ENCODE measurements at regions not wholly inside any gene's neighbourhood (a gene's known extent, or its start where the extent isn't known, plus 50 kb on each side); places are given as distances from the start of the nearest gene placed in this dataset.
"Not testable (repeated sequence)": the region's sequence is repeated elsewhere in the genome, so short reads cannot be mapped to it uniquely, and the experiment has no call there.

- DNase-seq (ENCODE audit: low read depth in 1 of 2, low spot score in 1 of 2), result no peak
Measured at GRCh38 chr6:120514544-120514943, 819.7 kb downstream of the TBC1D32 start.

DNA sequence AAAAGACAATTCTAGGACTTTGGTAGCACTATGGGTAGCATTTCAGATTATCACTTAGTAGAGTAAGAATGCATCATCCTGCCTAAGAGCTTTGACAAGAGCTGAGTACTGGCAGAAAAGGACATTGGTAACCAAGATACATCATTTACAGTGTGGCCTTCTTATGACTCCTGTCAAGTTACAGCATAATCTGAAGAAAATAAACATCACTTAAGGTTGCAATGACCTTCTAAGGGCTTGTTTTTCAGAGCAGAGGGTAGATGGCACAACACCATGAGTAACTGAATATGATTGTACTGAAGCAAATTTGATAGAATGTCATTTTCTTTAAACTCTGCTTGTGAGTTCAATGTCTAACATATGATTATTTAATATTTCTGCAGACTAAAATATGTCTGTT is 822.6 kb downstream of the TBC1D32 start:
- no peak for DNase-seq (ENCODE audit: low read depth in 1 of 2, low spot score in 1 of 2)

DNA sequence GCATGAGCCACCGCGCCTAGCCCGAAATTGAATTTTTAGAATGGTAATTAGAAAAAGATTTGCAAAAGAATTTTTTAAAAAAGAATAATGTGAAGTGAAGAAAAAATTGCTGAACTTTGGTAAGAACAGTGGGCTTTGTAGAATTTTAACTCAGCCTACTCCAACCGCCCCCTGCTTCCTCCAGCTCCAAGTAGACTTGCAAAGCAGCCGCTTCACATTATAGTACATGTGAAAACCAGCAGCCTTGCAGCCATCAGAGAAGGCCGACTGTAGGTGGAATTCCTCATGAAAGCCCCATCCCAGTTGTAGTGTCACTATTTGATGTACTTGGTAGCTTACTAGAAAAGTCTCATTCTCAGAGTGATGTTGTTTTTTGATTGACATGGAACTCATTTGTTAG is 835.6 kb downstream of the TBC1D32 start:
- DNase-seq (ENCODE audit: low read depth in 1 of 2, low spot score in 1 of 2), result no peak

- no peak for DNase-seq (ENCODE audit: low read depth in 1 of 2, low spot score in 1 of 2)
Measured at GRCh38 chr6:120496661-120497060, 837.6 kb downstream of the TBC1D32 start.

DNA sequence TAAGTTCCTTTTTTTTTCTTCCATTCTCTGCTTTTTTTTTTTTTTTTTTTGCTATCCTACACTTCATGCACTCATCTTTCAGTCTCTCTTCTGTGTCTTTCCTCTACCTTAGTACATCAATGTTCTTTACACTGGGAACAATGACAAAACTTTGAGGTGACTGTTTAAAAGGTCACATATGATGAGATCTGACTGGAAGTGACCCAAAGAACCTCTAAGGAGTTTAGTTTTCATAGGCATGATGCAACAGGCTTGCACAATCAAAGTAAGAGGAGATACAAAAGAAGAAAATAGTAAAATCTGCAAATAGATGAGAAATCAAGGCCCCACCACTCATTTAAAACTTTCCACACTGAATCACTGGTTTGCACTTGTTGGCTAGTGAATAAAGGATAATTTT is 840.8 kb downstream of the TBC1D32 start:
- DNase-seq (ENCODE audit: low read depth in 1 of 2, low spot score in 1 of 2), result no peak

DNA sequence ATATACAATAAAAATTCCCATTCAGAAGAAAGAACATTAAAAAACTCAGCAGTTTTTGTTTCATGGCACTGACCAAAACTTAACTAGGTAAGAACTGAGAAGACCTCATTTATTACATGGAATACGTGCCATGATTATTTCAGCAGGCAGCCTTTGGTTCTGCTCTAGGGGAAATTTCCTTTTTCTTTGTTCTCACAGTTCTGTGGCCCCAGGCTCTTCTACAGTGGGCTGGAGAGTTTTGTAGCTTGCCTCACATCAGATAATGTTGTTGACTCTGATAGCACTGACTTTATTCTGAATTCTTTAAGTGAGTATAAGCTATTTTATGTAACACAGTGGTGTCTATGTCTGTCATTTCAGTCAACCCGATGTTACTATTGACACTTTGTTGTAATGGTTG is 844.3 kb downstream of the TBC1D32 start:
- no peak for DNase-seq (ENCODE audit: low read depth in 1 of 2, low spot score in 1 of 2)

- DNase-seq (ENCODE audit: low read depth in 1 of 2, low spot score in 1 of 2), result no peak
Measured at GRCh38 chr6:120484146-120484545, 850.1 kb downstream of the TBC1D32 start.

GRCh38 chr6:120478650-120479049 is 855.6 kb downstream of the TBC1D32 start:
- DNase-seq (ENCODE audit: low read depth in 1 of 2, low spot score in 1 of 2), result no peak

DNA sequence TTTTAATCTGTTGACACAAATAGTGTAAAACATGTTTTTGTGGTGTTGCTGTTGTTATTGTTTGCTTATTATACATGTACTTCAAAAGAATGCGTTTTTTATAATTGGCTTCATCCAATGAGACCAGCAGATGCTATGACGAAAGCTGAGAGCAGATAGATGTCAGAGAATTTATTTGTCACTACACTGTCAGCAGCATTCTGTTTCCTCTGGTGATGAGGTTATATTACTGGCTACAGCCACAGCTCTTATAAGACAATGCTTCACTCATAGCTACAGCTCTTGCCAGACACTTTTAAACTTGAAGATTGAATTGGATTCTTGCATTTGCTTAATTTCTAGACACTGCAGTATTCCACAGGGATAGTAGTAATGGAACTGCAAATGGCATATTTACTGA is 860.5 kb downstream of the TBC1D32 start:
- DNase-seq (ENCODE audit: low read depth in 1 of 2, low spot score in 1 of 2), result no peak

- DNase-seq (ENCODE audit: low read depth in 1 of 2, low spot score in 1 of 2), result no peak
Measured at GRCh38 chr6:120468486-120468885, 865.8 kb downstream of the TBC1D32 start.

GRCh38 chr6:120451508-120451907 is 882.8 kb downstream of the TBC1D32 start:
- DNase-seq (ENCODE audit: low read depth in 1 of 2, low spot score in 1 of 2), result no peak

DNA sequence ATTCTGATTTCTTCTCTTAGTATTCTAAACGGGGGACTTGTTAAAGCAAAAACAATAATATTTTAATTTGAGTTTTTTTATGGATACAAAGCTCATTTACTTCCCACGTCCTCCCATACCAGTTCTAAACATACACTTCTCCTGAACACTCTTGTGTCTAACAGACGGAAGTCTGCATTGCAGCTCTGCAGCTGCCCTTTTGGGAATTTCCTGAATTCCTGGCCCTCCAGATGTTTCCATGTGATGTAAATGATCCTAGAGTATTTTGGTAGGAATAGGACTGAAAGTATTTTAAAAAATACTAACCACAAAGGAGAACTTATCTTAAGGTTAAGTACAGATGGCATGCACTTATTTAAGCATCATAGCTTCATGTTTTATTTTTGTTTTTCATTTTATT is 886.7 kb downstream of the TBC1D32 start:
- DNase-seq (ENCODE audit: low read depth in 1 of 2, low spot score in 1 of 2), result no peak

GRCh38 chr6:120432840-120433239 is 901.4 kb downstream of the TBC1D32 start:
- not testable (repeated sequence) for DNase-seq (ENCODE audit: low read depth in 1 of 2, low spot score in 1 of 2)

DNA sequence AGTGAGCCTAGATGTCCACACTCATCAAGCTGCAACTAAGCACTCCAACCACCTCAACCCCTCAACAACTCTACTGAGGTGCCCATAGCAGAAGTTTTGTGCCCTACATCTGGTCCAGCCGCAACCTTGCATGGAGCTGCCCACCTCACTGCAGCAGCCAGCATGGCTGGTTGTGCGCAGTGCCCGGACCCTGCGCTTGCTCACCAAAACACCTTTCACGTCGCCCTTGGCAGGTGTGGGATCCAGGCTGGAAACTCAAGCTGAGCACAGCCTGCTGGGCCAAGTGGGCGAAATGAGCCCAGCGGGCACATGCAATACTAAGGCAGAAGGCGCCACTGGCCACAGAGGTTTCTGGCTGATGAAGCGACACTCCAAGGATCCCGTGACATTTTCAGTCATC is 902.4 kb downstream of the TBC1D32 start:
- no peak for DNase-seq (ENCODE audit: low read depth in 1 of 2, low spot score in 1 of 2)

DNA sequence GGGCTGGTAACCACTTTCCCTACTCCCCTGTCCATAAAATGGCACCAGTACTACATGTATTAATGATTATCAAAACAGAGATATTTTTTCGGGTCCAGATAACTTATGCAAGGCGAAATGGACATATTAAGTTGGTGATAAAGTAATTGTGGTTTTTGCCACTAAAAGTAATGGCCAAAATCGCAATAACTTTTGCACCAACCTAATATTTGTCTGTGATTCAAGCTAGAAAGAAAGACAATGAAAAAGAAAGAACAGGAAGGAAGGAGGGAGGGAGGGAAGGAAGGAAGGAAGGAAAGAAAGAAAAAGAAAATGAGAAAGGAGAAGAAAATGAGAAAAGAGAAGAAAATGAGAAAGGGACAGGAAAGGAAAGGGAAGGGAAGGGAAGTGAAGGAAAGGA is 922.9 kb downstream of the TBC1D32 start:
- DNase-seq (ENCODE audit: low read depth in 1 of 2, low spot score in 1 of 2), result no peak

DNA sequence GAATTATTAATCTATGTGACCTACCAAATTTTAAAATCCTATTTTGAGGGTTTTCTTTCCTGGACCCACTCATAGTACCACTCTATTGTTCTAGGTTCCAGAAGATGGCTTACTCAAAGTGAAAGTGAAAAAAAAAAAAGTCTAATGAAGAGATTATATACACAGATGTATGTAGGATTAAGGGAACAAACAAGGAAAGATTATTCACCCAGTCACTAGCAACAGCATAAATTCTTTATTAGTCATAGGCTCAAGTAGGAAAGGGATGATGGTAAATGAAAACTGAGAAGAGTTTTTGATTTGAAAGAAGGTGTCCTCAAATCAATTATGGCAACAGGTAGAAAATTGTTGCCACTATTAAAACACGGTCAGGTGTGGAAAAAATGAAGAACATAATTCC is 923.7 kb downstream of the TBC1D32 start:
- DNase-seq (ENCODE audit: low read depth in 1 of 2, low spot score in 1 of 2), result no peak

DNA sequence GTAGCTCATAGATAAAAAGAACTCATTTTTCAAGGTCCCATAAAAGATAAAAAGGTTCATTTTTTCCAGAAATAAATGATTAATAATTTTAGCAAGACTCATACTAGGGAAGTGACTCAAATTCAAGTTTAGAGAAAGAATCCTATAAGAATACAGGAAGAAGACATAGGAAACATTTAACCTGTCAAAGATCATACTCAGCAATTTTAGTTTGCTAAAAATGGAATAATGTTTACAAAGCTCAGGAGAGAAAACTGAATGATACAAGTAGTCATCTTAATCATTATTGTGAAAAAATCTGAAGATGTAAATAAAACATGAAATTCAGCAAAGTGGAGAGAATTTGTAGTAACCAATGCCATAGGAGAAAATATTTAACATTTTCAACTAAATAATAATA is 926.6 kb downstream of the TBC1D32 start:
- DNase-seq (ENCODE audit: low read depth in 1 of 2, low spot score in 1 of 2), result no peak

DNA sequence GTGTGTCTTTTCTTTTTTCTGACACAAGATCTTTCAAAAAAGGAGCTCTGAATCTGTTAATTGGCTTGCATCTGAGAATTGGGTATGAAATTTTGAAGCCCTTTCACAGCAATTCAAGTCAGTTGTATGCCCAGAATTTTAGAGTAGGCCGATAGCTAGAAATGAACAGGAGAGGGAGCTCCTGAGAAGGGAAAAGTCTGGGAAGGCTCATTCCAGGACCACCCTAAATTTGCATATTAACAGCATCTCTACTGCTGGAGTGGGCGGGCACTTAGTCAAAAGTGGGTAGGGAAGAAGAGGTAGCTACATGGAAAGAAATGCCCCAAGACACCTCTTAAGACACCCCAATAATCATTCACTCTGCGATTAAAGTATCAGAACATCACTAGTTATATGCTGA is 928.3 kb downstream of the TBC1D32 start:
- DNase-seq (ENCODE audit: low read depth in 1 of 2, low spot score in 1 of 2), result no peak

DNA sequence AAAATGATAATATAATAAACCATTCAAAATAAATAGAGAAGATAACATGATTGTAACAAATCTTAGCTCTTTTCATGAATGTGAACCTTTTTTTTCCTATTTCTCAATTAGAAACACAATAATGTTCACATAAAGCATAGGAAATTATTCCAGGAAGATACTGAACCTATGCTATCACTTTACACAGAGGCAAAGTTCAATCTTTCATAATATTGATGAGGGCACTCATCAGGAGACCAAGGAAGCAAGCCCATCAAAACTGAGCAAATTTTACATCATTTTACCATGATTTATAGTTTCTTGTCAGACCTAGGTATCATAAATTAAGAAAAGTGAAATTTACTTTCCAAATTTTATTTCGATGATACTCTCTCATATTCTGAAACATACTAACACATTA is 938.5 kb downstream of the TBC1D32 start:
- no peak for DNase-seq (ENCODE audit: low read depth in 1 of 2, low spot score in 1 of 2)

GRCh38 chr6:120395330-120395729 is 939.0 kb downstream of the TBC1D32 start:
- DNase-seq (ENCODE audit: low read depth in 1 of 2, low spot score in 1 of 2), result no peak

DNA sequence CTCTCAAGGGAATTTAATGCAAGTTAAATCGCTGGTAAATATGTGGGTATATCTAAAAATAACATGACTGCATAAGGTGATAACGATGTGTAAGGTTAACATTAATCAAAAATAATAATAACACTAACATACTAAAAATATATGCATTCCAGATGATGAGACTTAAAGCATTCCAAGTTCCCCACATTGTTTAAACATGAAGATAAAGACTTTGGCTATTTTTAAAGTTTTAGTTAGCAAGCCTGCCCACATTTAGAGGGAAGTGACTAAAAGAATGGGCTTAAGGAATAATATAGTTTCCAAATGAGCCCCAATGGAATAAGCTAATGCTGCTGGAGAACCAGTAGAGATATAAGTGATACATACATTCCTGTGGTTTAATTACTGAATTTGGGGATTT is 941.3 kb downstream of the TBC1D32 start:
- DNase-seq (ENCODE audit: low read depth in 1 of 2, low spot score in 1 of 2), result no peak

DNA sequence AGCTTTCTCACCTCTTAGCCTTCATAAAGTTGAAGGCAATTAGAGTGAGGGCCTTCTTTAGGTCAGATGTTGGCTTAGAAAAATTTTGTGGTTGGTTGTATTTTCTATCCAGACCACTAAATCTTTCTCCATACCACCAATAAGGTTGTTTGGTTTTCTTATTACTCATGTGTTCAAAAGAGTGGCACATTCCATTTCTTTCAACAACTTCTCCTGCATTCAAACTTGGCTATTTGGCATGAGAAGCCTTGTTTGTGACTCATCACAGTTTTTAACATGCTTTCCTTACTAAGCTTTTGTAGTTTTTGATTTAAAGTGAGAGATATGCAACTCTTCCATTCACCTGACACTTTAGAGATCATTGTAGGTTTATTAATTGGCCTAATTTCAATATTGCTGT is 949.6 kb downstream of the TBC1D32 start:
- DNase-seq (ENCODE audit: low read depth in 1 of 2, low spot score in 1 of 2), result no peak

- no peak for DNase-seq (ENCODE audit: low read depth in 1 of 2, low spot score in 1 of 2)
Measured at GRCh38 chr6:120383681-120384080, 950.6 kb downstream of the TBC1D32 start.

GRCh38 chr6:120378582-120379220 is 955.6 kb downstream of the TBC1D32 start:
- DNase-seq (ENCODE audit: low read depth in 1 of 2, low spot score in 1 of 2), result no peak
